IMR-90 (cell line): ENCODE measurements at regions not wholly inside any gene's neighbourhood (a gene's known extent, or its start where the extent isn't known, plus 50 kb on each side); places are given as distances from the start of the nearest gene placed in this dataset.
A peak's percentile ranks its signal among the peaks of the same experiment; 100 is the strongest.

ENCODE experiments used
- ATAC-seq: fragments of 200-7000 bp; cut with Tn5 transposase; 2 replicates; pipeline ENCODE4 v1.9.1; 2020; ENCODE audit warnings: low read depth, mild to moderate bottlenecking, moderate library complexity
- BruUV-seq: library from RNA; stranded (reverse); fragments of 400-500 nt; replicated peaks from 2 replicates; lab custom pipeline; 2021; lab: Mats Ljungman, UMichigan
- CTCF ChIA-PET: fragments of 300-600 bp; formaldehyde crosslinking; extraction: SDS; loops from one replicate; lab custom pipeline; 2021; ENCODE audit warnings: antibody characterized with exemption; lab: Yijun Ruan, JAX
- POLR2A ChIA-PET: fragments of 300-600 bp; sonication (Branson Sonifier 250); formaldehyde crosslinking; loops from one replicate; lab custom pipeline; 2022; ENCODE audit warnings: antibody characterized with exemption; ENCODE audit not compliant: unreplicated experiment; lab: Charles Lee
- DNase-seq: peaks from one replicate; pipeline ENCODE4 v3.0.0; 2013
- H2AFZ ChIP-seq: replicated peaks from 2 replicates; pipeline ENCODE3; 2013; ENCODE audit warnings: low read length, mild to moderate bottlenecking; ENCODE audit not compliant: poor library complexity
- H2AK5ac ChIP-seq: 2 replicates; pipeline ENCODE4 v1.6.1; 2013; ENCODE audit warnings: low read depth, low read length, inconsistent platforms
- H2AK9ac ChIP-seq: replicated peaks from 2 replicates; pipeline ENCODE3; 2013; ENCODE audit warnings: mild to moderate bottlenecking, low read depth, low read length, moderate library complexity; ENCODE audit not compliant: poor library complexity
- H2BK120ac ChIP-seq: 2 replicates; pipeline ENCODE4 v1.6.1; 2013; ENCODE audit warnings: low read depth, low read length, inconsistent platforms
- H2BK15ac ChIP-seq: 3 replicates; pipeline ENCODE4 v1.6.1; 2013; ENCODE audit warnings: low read depth, low read length, inconsistent platforms
- H2BK20ac ChIP-seq: 2 replicates; pipeline ENCODE4 v1.6.1; 2013; ENCODE audit warnings: low read depth, mild to moderate bottlenecking, inconsistent platforms, low read length, moderate library complexity
- H2BK5ac ChIP-seq: 2 replicates; pipeline ENCODE4 v1.6.1; 2013; ENCODE audit warnings: mild to moderate bottlenecking, low read depth, low read length, inconsistent platforms; ENCODE audit not compliant: poor library complexity, severe bottlenecking
- H3K14ac ChIP-seq: replicated peaks from 2 replicates; pipeline ENCODE4 v1.6.1; 2013; ENCODE audit warnings: low read depth, low read length, inconsistent platforms
- H3K18ac ChIP-seq: 2 replicates; pipeline ENCODE4 v1.6.1; 2013; ENCODE audit warnings: low read depth, low read length, control low read depth
- H3K23ac ChIP-seq: 2 replicates; pipeline ENCODE4 v1.6.1; 2013; ENCODE audit warnings: low read depth, low read length, inconsistent platforms
- H3K27ac ChIP-seq: 2 replicates; pipeline ENCODE4 v1.5.1; 2013; ENCODE audit warnings: mild to moderate bottlenecking, control low read depth, low read length; ENCODE audit not compliant: insufficient read depth
- H3K27me3 ChIP-seq: 2 replicates; pipeline ENCODE4 v1.6.1; 2013; ENCODE audit warnings: low read length; ENCODE audit not compliant: control insufficient read depth, insufficient read depth
- H3K36me3 ChIP-seq: 2 replicates; pipeline ENCODE4 v1.6.1; 2013; ENCODE audit warnings: low read length, mixed read lengths; ENCODE audit not compliant: control insufficient read depth, insufficient read depth
- H3K4ac ChIP-seq: 2 replicates; pipeline ENCODE4 v1.6.1; 2013; ENCODE audit warnings: low read depth, low read length, inconsistent platforms
- H3K4me1 ChIP-seq: 2 replicates; pipeline ENCODE4 v1.6.1; 2013; ENCODE audit warnings: low read length, mixed read lengths; ENCODE audit not compliant: control insufficient read depth, insufficient read depth
- H3K4me2 ChIP-seq: 2 replicates; pipeline ENCODE4 v1.6.1; 2013; ENCODE audit warnings: low read depth, mild to moderate bottlenecking, control low read depth, low read length, moderate library complexity
- H3K4me3 ChIP-seq: 2 replicates; pipeline ENCODE4 v1.5.1; 2013; ENCODE audit warnings: low read depth, mild to moderate bottlenecking, control low read depth, low read length, moderate library complexity; ENCODE audit not compliant: insufficient read depth
- H3K56ac ChIP-seq: 2 replicates; pipeline ENCODE4 v1.6.1; 2013; ENCODE audit warnings: low read length, inconsistent platforms; ENCODE audit not compliant: insufficient read depth; ENCODE audit errors: extremely low read depth
- H3K79me1 ChIP-seq, 2 experiments: 2 replicates each; pipeline ENCODE4 v1.6.1; 2013; ENCODE audit warnings: low read length in 2 of 2, inconsistent platforms in 1 of 2, low read depth in 1 of 2
- H3K9ac ChIP-seq: 2 replicates; pipeline ENCODE4 v1.6.1; 2013; ENCODE audit warnings: low read depth, low read length, control low read depth
- H3K9me1 ChIP-seq: 2 replicates; pipeline ENCODE4 v1.6.1; 2013; ENCODE audit warnings: low read length, inconsistent platforms; ENCODE audit not compliant: insufficient read depth
- H3K9me3 ChIP-seq: 2 replicates; pipeline ENCODE4 v1.6.1; 2013; ENCODE audit warnings: low read length; ENCODE audit not compliant: control insufficient read depth, insufficient read depth
- H4K20me1 ChIP-seq: 2 replicates; pipeline ENCODE4 v1.6.1; 2013; ENCODE audit warnings: low read length, inconsistent platforms; ENCODE audit not compliant: insufficient read depth
- H4K5ac ChIP-seq: 2 replicates; pipeline ENCODE4 v1.6.1; 2013; ENCODE audit warnings: mild to moderate bottlenecking, low read depth, low read length, control low read depth
- H4K8ac ChIP-seq, 2 experiments: 2 replicates each; pipeline ENCODE4 v1.6.1; 2013; ENCODE audit warnings: low read depth in 2 of 2, low read length in 2 of 2, control low read depth in 1 of 2, inconsistent platforms in 1 of 2
- H4K91ac ChIP-seq: 2 replicates; pipeline ENCODE4 v1.6.1; 2013; ENCODE audit warnings: low read depth, low read length, inconsistent platforms; ENCODE audit not compliant: insufficient read depth
- FOS ChIP-seq: fragments of 150-350 bp; IDR thresholded peaks from 2 replicates; pipeline ENCODE4 v1.6.1; 2016; ENCODE audit warnings: low read depth, low read length
- MAFK ChIP-seq: IDR thresholded peaks from 2 replicates; pipeline ENCODE4 v1.6.1; 2012; ENCODE audit warnings: low read depth, low read length, improper control_type of control experiment
- MAZ ChIP-seq: IDR thresholded peaks from 2 replicates; pipeline ENCODE4 v1.6.1; 2012; ENCODE audit warnings: low read depth, mild to moderate bottlenecking, low read length, improper control_type of control experiment, moderate library complexity, borderline replicate concordance
- MXI1 ChIP-seq: IDR thresholded peaks from 2 replicates; pipeline ENCODE4 v1.6.1; 2012; ENCODE audit warnings: low read depth, mild to moderate bottlenecking, low read length, moderate library complexity, borderline replicate concordance
- RFX5 ChIP-seq: IDR thresholded peaks from 2 replicates; pipeline ENCODE4 v1.8.0; 2012; ENCODE audit warnings: low read depth, mild to moderate bottlenecking, low read length, moderate library complexity
- WGBS, 2 experiments: methylation state at CpG; one replicate each; pipeline versions ENCODE4 v1.1.5 to v1.1.7; 2013; ENCODE audit warnings: missing lambda C conversion rate in 2 of 2; ENCODE audit not compliant: insufficient read length in 1 of 2; ENCODE audit errors: extremely low coverage in 2 of 2; 5-methylcytosine and 5-hydroxymethylcytosine counted together
- dilution Hi-C: fragments of 300-500 bp; cut with HindIII; formaldehyde crosslinking; loops from one replicate; pipeline ENCODE4 v1.14.3; 2018; ENCODE audit warnings: low sequenced_read_pairs; ENCODE audit not compliant: unreplicated experiment
- in situ Hi-C: fragments of 300-500 bp; cut with MboI; formaldehyde crosslinking; loops from 3 replicates; pipeline ENCODE4 v1.14.3; 2019; ENCODE audit warnings: low sequenced_read_pairs, inconsistent platforms, mixed read lengths
- intact Hi-C: fragments of 100-400 bp; cut with micrococcal nuclease; formaldehyde crosslinking; loops from 2 replicates; pipeline ENCODE4 v1.10.0; 2022

- Histone ChIP-seq H4K5ac (no peak overlapping the region), H3K18ac (no peak overlapping the region), H4K20me1 (no peaks in the 10 kb centered on the region), H2BK120ac (no peak overlapping the region), H3K14ac (no peak overlapping the region), H3K27ac (no peak overlapping the region), H3K9me3 (no peaks in the 10 kb centered on the region), H4K8ac (no peak overlapping the region), H2AK5ac (no peak overlapping the region), H4K91ac (no peak overlapping the region), H2AK9ac (no peak overlapping the region), H3K23ac (no peak overlapping the region), H3K36me3 (no peaks in the 10 kb centered on the region), H3K79me1 (no peaks in the 10 kb centered on the region), H3K9ac (no peak overlapping the region), H3K27me3 (no peaks in the 10 kb centered on the region), H3K56ac (no peak overlapping the region), H2AFZ (no peak overlapping the region), H3K4me1 (no peaks in the 10 kb centered on the region), H3K9me1 (no peaks in the 10 kb centered on the region), H2BK20ac (no peak overlapping the region), H2BK5ac (no peak overlapping the region), H2BK15ac (no peak overlapping the region), H3K4ac (no peak overlapping the region), H3K4me2 (no peak overlapping the region), H3K4me3 (no peak overlapping the region)
- in situ Hi-C loops: no loop called here
- BruUV-seq: no TSS peak
- no peak for TF ChIP-seq FOS
- TF ChIP-seq RFX5: no peak
- no peak for TF ChIP-seq MAZ
- TF ChIP-seq MAFK: no peak
- no peak for TF ChIP-seq MXI1
- intact Hi-C loops: no loop called here
- peak; percentile 85 for DNase-seq
- CTCF ChIA-PET: interaction anchor here (0.6 kb wide), 2 partner anchors 39 to 140 kb away, joined by 3 read pairs; no protein-coding TSS in a partner anchor
- ATAC-seq: no peak
- WGBS, 2 experiments: no CpG with 5 or more reads among the region's 1 CpG
- dilution Hi-C loops: no loop called here
- POLR2A ChIA-PET: interaction anchor here (0.6 kb wide), 1 partner anchor 28 kb away, joined by 5 read pairs; no protein-coding TSS in a partner anchor
Measured at GRCh38 chr1:199774433-199775089, 252.9 kb upstream of the NR5A2 start.
